Esophagus squamous epithelium (tissue), 5 donors: ENCODE measurements at regions not wholly inside any gene's neighbourhood (a gene's known extent, or its start where the extent isn't known, plus 50 kb on each side); places are given as distances from the start of the nearest gene placed in this dataset.

Experiments
- DNase-seq: peaks from one replicate; lab custom pipeline; 2025; lab: John Stamatoyannopoulos, UW
- H3K27ac ChIP-seq, 4 donors: fragments of 200-600 bp; sonication (generic); one replicate each; pipeline ENCODE4 v1.5.1; 2016 to 2019; ENCODE audit warnings: mild to moderate bottlenecking in 1 of 4
- H3K27me3 ChIP-seq, 4 donors: fragments of 200-600 bp; sonication (generic); 1 replicate in 3 of 4; 2 replicates in 1 of 4; pipeline versions ENCODE4 v1.5.1 to v1.6.0; 2017 to 2021; ENCODE audit warnings: antibody characterized with exemption in 1 of 4
- H3K36me3 ChIP-seq, 3 donors: fragments of 200-600 bp; sonication (generic); one replicate each; pipeline ENCODE4 v1.5.1; 2016 to 2019
- H3K4me1 ChIP-seq, 3 donors: fragments of 200-600 bp; sonication (generic); one replicate each; pipeline ENCODE4 v1.5.1; 2017 to 2019
- H3K4me3 ChIP-seq, 4 donors: fragments of 200-600 bp; sonication (generic); 1 replicate in 3 of 4; 2 replicates in 1 of 4; pipeline ENCODE4 v1.5.1; 2016 to 2019; ENCODE audit warnings: mild to moderate bottlenecking in 2 of 4, moderate library complexity in 1 of 4
- H3K9me3 ChIP-seq, 3 donors: fragments of 200-600 bp; sonication (generic); one replicate each; pipeline ENCODE4 v1.5.1; 2016 to 2019
- CTCF ChIP-seq, 6 experiments: fragments of 450-650 bp in 4 of 6; fragments of 200-600 bp in 2 of 6; sonication (generic) in 2 of 6; IDR thresholded peaks; one replicate each; pipeline ENCODE4 v1.5.1; 2016 to 2019; ENCODE audit warnings: antibody characterized with exemption in 6 of 6, mild to moderate bottlenecking in 4 of 6, moderate library complexity in 4 of 6
- POLR2A ChIP-seq, 4 donors: fragments of 450-650 bp; IDR thresholded peaks; one replicate each; pipeline ENCODE4 v1.6.1; 2017; ENCODE audit warnings: antibody characterized with exemption in 4 of 4, mild to moderate bottlenecking in 4 of 4, moderate library complexity in 3 of 4
- WGBS, 2 donors: methylation state at CpG; one replicate each; pipeline ENCODE4 v1.1.5; 2018; 5-methylcytosine and 5-hydroxymethylcytosine counted together
- intact Hi-C: fragments of 100-400 bp; cut with DNase I; formaldehyde crosslinking; loops from one replicate; pipeline ENCODE4 v1.15.0; 2022
- donor health status: DM: yes; HTN: yes; CAD: no.

- Histone ChIP-seq H3K36me3 (no peaks in the 10 kb centered on the region), H3K27me3 (no peaks in the 10 kb centered on the region), H3K9me3 (no peaks in the 10 kb centered on the region), H3K4me1 (peaks cover 0 to 16% (median 4%) of the 10 kb centered on the region in 3 donors), H3K4me3 (no peak overlapping the region), H3K27ac (no peak overlapping the region)
- DNase-seq: no peak
- TF ChIP-seq POLR2A (IDR thresholded peaks at IDR 0.05): no peak
- no peak for TF ChIP-seq CTCF (IDR thresholded peaks at IDR 0.05)
- intact Hi-C loops: no loop called here
- WGBS, 2 donors: 46 to 69% methylated on average over 7 of the region's 7 CpGs
Observed at GRCh38 chr10:4385231-4385870, 440.7 kb upstream of the AKR1E2 start.

- Histone ChIP-seq H3K4me1 (peaks cover 0 to 16% (median 4%) of the 10 kb centered on the region in 3 donors), H3K27me3 (no peaks in the 10 kb centered on the region), H3K27ac (no peak overlapping the region), H3K4me3 (no peak overlapping the region), H3K9me3 (no peaks in the 10 kb centered on the region), H3K36me3 (no peaks in the 10 kb centered on the region)
- no peak for TF ChIP-seq CTCF (IDR thresholded peaks at IDR 0.05)
- no peak for TF ChIP-seq POLR2A (IDR thresholded peaks at IDR 0.05)
- no peak for DNase-seq
- 56 to 68% methylated on average over 4 of the region's 4 CpGs for whole genome bisulfite sequencing, 2 donors
- intact Hi-C loops: no loop called here
Observed at GRCh38 chr10:4384245-4384644, 441.8 kb upstream of the AKR1E2 start.

DNA sequence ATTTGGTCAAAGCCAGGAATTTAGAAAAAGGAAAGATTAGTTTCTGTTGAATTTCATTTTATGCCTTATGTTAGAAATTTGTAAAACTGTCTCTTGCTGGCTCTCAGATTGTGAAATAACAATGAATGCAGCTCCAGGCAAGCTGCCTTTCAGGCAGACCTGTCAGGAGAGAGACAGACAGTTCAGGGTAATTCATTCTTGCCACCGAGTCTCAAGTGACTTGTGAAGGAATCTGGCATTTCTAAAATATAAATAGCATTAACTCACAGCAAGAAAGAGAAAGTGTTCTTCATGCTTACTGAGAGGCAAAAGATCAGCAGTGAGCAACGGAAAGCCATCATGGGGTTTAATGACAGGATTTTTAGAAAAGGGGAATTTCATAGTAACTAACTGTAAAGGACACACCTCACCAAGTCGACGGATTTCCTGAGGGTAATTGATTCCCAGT, 442.3 kb upstream of the AKR1E2 start:
- TF ChIP-seq CTCF (IDR thresholded peaks at IDR 0.05): no peak
- no peak for TF ChIP-seq POLR2A (IDR thresholded peaks at IDR 0.05)
- H3K4me3 ChIP-seq: no peak overlapping the region
- intact Hi-C loops: no loop called here
- no peaks in the 10 kb centered on the region for H3K27me3 ChIP-seq
- no peaks in the 10 kb centered on the region for H3K36me3 ChIP-seq
- DNase-seq: no peak
- H3K4me1 ChIP-seq: peaks cover 0 to 16% (median 4%) of the 10 kb centered on the region in 3 donors
- no peak overlapping the region for H3K27ac ChIP-seq
- H3K9me3 ChIP-seq: no peaks in the 10 kb centered on the region
- 23 to 29% methylated on average over 4 of the region's 4 CpGs for WGBS, 2 donors

DNA sequence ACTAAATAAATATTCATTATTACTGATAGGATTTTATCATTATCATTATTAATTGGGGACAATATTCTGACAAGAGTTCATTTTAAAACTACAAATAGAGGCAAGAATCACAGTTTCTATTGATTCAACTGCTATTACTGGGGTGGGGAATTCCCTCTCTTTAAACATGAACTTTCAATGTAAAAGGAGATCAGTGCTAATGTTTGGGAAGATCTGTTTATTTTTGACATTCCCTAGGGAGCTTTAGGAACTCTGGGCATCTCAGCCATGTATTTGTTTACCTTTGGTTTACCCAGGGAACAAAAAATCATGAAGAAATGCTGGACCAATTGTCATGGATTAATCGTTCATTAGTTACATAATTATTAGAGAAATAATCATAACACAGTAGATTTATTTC, 443.2 kb upstream of the AKR1E2 start:
- Histone ChIP-seq H3K9me3 (no peaks in the 10 kb centered on the region), H3K36me3 (no peaks in the 10 kb centered on the region), H3K27me3 (no peaks in the 10 kb centered on the region), H3K4me1 (peaks cover 0 to 16% (median 4%) of the 10 kb centered on the region in 3 donors), H3K27ac (no peak overlapping the region), H3K4me3 (no peak overlapping the region)
- 24 to 35% methylated on average over 1 of the region's 1 CpG for WGBS, 2 donors
- intact Hi-C loops: no loop called here
- no peak for DNase-seq
- TF ChIP-seq POLR2A (IDR thresholded peaks at IDR 0.05): no peak
- no peak for TF ChIP-seq CTCF (IDR thresholded peaks at IDR 0.05)

DNA sequence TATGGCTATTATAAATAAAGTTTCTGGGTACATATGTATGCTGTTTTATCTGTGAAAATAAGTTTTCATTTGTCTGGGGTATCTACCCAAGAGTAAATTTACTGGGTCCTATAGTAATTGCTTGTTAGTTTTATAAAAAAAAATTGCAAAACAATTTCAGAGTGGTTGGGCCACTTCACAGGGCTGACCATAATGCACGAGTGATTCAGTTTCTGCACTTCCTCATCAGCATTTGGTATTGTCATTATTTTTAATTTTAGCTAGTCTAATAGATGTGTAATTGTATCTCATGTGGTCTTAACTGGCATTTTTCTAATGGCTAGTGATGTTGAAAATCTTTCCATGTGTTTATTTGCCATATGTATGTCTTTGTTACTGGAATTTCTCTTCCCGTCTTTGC, 452.4 kb upstream of the AKR1E2 start:
- Histone ChIP-seq H3K27ac (no peak overlapping the region), H3K9me3 (no peaks in the 10 kb centered on the region), H3K27me3 (no peaks in the 10 kb centered on the region), H3K4me3 (no peak overlapping the region), H3K4me1 (no peaks in the 10 kb centered on the region), H3K36me3 (no peaks in the 10 kb centered on the region)
- WGBS, 2 donors: 69 to 78% methylated on average over 2 of the region's 2 CpGs
- intact Hi-C loops: no loop called here
- TF ChIP-seq CTCF (IDR thresholded peaks at IDR 0.05) (no peak), POLR2A (IDR thresholded peaks at IDR 0.05) (no peak)
- no peak for DNase-seq
